ENCODE measurements at regions not wholly inside any gene's neighbourhood (a gene's known extent, or its start where the extent isn't known, plus 50 kb on each side); places are given as distances from the start of the nearest gene placed in this dataset.
"Not testable (repeated sequence)": the region's sequence is repeated elsewhere in the genome, so short reads cannot be mapped to it uniquely, and the experiment has no call there.

DNA sequence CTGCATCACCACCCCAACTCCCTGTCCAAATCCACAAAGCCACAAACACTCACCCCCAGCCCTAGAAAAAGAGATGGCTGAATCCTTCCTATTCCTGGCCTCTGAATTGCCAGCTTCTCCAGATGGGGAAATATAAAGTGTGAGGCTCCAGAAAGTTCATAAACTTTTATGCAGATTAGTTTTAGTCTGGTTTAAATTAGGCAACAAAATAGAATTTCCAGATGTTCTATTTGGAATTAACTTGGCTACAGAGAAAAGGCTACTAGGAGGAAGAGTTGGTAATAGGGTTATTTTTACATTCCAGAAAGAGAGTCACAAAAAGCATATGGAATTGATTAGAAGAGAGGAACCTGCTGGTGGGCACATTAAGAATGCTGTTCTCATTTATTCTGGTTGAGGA lies 56.0 kb downstream of the EN1 start:
- no peak overlapping the region for H3K4me3 ChIP-seq (ENCODE audit: low read depth, low read length)

DNA sequence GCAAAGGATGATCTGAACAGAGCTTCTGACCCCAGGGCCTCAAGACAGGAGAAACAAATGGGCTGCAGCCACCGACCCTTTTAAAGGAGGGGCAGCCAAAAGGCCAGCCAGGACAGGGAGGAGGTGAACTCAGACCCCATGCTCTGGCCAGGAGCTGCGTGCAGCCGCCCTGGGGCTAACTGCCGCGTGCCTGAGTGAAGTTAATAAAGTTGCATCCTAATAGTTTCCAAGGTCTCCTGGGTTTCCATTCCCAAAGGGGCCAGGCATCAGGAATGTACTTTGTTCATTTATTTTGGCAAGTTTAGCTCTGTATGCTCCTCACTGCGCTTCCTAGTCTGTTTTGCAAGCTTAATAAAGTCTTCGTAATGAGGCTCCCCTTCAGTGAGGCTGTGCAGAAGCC lies 60.7 kb downstream of the EN1 start:
- no peak overlapping the region for H3K4me3 ChIP-seq (ENCODE audit: low read depth, low read length)

DNA sequence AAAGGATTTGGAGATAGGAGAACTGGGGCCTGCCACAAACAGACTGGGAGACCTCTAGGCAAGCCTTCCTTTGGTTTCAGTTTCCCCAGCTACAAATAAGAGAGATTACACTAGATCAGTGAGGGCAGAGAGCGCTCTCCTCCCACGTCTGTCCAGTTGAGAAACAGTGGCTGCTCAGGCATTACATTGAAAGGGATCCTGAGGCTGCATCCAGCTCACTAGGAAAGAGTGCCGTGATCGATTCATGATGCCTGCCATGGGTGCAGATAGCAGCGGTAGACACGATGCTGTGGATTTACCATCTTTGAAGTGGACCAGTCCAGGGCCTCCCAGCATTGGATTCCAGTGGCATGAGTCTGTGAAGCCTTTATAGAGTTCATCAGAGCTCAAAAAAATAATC lies 62.6 kb downstream of the EN1 start:
- no peak overlapping the region for H3K4me3 ChIP-seq (ENCODE audit: low read depth, low read length)

DNA sequence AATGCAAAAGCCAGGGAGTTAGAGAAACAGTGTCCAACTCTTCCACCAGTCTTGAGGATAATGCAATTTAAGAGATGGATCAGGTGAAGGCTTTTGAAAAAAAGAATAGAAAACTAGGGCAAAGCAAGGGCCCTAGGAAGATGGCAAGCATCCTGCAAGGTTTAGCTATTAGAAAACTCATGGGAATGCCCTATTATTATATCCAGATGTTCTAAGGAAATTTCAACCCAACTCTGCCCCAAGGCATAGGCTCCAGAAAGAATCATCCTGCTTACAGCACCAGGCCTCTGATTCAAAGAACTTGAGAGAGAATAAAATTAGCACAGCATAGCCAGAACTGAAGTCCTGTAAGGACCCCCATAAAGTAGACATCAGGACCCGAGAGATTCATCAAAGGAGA lies 68.1 kb downstream of the EN1 start:
- no peak overlapping the region for H3K4me3 ChIP-seq (ENCODE audit: low read depth, low read length)

DNA sequence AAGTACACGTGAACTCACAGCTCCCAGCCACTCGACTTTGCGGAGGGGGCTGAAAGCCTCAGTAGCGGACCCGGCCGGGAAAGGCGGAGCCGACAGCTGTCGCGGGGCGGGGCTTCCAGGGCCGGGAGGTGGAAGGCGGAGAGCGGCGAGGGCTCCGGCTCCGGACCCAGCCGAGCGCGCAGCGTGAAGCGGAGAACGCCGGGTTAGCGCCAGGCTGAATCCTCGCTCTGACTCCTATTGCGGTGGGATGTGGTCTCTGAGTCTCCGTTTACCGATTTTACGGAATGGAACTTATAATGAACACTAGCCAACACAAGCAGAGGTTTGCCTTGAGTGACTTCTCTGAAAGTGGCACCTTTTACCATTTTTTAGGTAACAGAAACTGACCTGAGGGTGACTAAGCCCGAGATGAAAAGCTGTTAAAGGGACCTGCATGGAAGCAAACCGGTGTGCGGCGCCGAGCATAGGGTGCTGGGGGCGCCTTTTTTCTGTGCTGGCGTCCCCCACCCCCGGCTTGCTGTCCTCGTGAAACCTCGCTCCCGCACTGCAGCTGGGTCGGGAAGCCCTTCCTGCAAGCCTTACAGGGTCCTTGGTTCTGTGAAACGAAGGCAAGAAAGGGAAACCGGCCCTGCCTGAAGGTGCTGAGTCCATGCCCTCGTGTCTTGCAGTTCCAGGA lies 72.9 kb downstream of the EN1 start:
- H3K4me3 ChIP-seq (ENCODE audit: low read depth, low read length) = peak overlapping the region; percentile 35

DNA sequence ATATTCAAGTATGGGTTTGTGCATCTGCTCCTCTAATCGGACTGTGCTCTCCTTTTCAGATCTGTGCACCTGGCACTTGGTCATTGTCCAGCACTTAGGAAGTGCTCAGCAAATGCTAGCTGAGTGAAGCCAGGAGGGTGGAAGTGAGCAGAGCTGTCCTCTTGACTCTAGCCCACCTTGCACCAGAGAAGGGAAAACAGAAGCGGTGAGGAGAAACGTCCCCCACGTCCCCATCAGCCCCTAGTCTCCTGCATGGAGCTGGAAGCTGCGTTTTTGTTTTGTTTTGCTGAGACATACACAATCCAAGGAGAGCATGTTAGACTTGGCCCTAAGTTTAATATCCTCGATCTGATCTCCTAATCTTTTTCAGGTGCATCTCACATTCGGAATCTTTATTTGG lies 73.6 kb downstream of the EN1 start:
- no peak overlapping the region for H3K4me3 ChIP-seq (ENCODE audit: low read depth, low read length)

DNA sequence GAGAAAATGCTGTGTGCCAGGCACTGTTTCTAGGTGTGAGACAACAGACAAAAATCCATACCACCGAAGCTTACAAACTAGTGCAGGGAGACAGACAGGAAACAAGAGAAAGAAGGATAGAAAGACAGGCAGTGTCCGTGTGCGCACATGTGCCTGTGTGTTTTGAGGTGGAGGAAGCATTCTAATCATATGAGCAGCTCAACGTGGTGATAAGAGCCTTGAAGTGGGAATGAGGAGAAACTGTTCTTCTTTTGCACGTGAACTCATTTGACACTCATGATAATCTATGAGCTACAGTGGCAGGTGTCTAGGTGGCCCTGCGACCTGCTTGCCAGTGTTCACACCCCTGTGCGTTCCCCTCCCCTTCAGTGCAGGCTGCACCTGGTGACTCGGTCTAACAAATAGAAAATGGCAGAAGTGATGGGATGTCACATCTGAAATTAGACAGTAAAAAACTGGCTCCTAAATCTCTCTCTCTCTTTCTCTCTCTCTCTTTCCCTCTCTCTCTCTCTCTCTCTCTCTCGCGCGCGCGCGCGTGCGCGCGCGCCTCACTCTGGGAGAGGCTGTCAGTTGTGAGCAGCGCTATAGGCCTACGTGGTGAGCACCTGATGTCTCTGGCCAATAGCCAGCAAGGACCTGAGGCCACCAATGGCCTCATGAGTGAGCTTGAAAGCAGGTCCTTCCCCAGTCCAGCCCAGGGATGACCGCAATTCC lies 74.8 kb downstream of the EN1 start:
- H3K4me3 ChIP-seq (ENCODE audit: low read depth, low read length) = no peak overlapping the region

DNA sequence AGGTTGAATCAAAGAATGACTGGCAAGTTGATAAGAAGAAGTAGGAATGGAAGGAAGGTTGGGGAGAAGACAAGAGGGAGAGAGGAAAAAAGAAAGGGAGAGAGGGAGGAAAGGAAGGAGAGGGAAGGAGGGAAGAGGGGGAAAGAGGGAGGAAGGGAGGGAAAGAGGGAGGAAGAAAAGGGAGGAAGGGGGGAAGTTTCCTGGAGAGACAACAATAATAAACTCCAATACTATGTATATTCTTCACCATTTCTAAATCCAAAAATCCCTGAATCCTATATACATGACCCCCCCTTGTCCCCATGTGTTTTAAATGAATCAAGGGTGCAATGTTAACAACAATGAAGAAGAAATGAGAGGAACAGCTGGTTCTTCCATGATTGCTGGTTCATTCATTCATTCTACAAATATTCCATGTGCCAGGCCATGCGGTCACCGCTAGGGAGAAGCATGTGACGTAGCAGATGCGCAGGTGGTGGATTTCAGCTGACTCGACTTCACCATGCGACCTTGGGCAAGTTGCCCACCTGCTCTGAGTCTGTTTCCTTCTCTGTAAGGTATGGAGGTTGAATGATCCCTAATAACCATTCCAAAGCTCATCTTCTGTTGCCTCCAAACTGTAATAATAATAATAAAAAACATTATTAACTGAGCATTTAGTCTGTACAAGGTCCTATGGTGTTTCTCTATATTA lies 77.6 kb downstream of the EN1 start:
- no peak overlapping the region for H3K4me3 ChIP-seq (ENCODE audit: low read depth, low read length)

DNA sequence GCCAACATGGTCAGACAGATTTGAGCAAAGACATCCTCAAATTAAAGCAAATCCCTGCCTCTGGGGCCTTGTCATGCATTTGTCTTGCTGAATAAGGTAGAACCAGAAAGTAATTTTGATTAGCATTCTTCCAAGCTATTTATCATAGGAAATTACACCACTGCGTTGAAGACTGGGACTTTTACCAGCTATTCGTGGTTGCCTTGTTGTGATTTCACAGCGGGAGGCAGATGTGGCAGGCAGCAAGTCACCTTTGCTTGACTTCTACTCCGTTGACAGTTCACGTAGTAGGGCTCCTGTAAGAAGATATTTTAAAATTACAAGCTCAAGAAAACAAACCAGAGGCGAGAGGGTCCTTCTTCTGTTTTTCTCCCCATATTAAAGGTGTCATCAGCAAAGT lies 80.6 kb downstream of the EN1 start:
- no peak overlapping the region for H3K4me3 ChIP-seq (ENCODE audit: low read depth, low read length)

DNA sequence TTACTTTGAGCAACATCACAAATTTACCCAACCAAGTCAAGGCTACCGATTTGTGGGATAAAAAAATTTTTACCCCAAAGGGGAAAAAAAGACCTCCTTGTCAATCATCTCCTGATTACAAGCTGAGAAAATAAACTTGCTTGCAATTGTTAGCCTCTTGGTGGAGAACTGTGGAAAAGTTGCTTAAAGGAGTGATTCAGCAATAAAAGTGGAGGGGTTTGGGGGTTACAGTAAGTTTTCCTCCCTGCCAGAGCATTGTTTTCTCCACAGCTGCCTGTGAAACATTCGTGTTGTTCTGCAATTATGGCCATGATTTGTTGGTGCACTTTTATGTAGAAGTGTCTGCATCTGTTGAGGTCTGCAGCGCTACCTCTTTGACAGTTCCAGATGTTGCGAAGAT lies 82.6 kb downstream of the EN1 start:
- no peak overlapping the region for H3K4me3 ChIP-seq (ENCODE audit: low read depth, low read length)

DNA sequence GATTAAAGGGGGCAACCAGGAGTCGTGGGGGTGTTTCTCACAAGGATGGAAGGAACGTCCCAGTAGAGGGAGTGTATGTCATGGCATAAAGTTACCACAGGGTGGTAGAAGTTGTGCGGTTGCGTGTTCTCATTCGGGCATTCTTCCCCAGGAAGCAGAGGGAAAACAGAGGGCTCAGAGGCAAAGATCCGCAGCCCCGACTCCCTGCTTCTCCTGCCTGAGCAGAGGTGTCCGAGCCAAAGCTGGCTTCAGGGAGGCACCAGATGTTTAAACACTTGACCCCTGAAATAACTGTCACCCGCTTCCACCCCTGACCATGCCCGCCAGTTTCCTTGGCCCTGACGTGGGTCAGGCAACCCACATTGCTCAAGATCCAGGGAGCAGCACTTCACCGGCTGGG lies 83.7 kb downstream of the EN1 start:
- no peak overlapping the region for H3K4me3 ChIP-seq (ENCODE audit: low read depth, low read length)

DNA sequence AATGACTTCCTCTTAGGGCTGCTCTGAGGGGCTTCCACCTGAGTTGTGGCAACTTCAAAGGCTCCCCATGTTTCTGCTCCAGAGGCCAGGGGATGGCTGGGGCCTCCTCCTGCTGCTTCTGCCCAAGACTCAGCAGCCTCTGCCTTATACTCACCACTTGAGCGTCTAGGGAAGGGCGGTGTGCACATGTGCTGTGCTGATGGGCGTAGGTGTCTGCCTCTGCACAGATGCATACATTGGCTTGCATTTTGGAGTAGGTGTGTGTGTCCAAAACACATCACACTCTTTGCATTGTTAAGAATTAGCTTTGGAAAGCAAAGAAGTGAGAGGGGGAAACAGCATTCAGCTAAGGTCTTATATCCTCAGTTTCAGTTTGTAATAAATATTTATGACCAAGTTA lies 85.2 kb downstream of the EN1 start:
- no peak overlapping the region for H3K4me3 ChIP-seq (ENCODE audit: low read depth, low read length)

DNA sequence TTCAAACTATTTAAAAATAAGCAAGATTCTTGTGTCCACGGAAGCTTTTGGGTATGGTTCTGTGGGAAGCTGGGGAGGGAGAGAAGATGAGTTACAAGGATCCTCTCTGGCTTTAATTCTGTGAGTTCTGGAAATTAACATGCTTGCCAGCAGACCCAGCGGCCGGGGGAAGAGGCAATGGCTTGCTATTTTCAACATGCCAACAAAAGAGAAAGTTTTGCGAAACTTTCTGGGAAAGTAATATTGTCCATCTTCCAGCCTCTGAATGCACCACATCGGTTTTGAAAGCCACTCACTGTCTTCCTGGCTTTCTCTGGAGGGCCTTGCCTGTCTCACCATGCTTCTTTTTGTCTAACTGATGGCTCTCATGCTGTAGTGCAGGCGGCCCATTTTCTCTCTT lies 85.7 kb downstream of the EN1 start:
- no peak overlapping the region for H3K4me3 ChIP-seq (ENCODE audit: low read depth, low read length)

DNA sequence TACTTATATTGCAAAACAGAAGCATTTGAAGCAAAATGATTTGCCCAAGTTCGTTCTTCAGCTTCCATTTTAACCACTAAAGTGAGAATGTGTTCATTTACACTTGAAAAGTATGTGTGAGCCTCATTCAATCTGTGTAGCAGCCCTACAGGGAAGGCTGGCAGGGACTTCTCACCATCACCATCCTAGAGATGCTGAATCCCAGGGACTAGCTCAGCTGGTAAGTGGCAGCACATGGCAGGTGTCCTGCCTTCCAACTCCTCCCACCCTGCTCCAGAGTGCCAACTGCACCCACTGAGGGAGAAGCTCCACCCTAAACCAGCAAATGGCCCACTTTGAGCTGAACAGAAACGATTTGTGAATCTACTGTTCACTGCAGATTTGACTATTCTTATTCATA lies 91.5 kb downstream of the EN1 start:
- no peak overlapping the region for H3K4me3 ChIP-seq (ENCODE audit: low read depth, low read length)

DNA sequence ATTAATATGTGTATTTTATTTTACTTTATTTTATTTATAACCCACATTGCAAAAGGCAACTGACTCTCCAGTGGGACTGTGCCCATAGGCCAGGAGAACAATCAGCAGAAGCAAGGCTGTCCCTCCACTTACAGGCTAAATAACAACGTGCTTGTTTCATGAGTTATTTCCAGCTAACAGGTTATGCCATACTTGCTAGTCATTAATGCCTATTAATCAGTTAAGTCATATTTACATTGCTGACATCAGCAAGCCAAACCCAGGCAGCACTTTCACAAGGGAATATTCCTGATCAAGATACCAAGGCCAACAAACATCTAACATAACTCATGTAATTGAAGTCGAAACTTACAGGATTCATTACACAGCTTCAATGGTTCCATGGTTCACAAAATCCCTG lies 92.1 kb downstream of the EN1 start:
- no peak overlapping the region for H3K4me3 ChIP-seq (ENCODE audit: low read depth, low read length)

DNA sequence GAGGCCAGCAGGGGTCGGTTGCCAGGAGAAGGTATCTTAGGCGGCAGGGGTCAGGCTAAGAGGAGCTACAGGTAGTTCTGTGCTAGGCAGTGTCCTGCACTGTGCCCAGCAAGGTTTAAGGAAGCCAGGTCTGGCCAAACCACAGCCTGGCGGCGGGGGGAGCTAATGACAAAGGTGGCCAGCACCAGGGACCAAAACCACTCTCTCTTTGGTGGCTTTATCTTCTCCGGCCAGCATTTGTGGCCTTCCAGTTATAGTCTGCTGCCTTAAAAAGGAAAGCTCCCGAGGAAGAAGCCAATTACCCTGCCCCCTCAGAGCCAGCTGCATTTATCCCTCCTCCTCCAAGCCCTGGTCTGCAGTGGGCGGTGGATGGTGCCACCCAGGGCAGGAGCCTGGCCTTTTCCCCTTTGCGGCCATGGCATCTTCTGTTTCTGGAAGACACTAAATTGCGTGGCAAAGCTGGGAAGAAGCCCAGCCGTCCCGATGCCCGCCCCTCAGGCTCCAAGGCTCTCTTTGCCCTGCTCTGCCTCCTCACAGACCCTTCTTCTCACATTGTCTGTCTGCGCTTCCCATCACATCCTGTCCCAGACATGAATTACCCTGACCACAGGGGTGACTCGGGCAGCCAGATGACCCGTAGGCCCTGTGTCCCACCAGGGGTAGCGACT lies 94.6 kb downstream of the EN1 start:
- no peak overlapping the region for H3K4me3 ChIP-seq (ENCODE audit: low read depth, low read length)

DNA sequence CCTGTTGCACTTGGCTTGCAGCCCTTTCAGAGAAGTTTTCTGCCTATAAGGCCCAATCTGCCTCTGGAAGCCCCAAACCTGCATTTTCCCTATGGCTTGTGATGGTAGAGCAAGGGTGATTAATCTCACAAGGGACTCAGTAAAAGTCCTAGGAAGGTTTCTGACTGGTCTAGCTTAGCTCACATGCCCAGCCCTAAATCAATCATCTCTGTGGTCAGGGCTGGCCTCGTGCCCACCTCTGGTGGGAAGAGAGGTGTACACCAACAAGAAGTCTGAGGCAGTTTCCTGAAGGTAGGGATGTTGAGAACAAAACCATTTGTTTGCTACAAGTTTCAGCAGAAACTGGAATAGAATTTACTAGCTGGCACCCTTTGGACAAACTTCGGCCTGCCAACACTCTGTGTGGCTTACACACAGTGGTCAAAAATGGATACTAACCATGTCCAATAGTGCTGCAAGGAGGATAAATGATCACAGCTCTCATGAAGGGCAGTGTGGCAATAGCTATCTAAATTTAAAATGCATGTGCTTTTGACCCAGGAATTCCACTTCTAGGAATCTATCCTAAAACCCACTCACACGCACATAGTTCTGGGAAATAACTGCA lies 96.4 kb downstream of the EN1 start:
- H3K4me3 ChIP-seq (ENCODE audit: low read depth, low read length) = no peak overlapping the region

DNA sequence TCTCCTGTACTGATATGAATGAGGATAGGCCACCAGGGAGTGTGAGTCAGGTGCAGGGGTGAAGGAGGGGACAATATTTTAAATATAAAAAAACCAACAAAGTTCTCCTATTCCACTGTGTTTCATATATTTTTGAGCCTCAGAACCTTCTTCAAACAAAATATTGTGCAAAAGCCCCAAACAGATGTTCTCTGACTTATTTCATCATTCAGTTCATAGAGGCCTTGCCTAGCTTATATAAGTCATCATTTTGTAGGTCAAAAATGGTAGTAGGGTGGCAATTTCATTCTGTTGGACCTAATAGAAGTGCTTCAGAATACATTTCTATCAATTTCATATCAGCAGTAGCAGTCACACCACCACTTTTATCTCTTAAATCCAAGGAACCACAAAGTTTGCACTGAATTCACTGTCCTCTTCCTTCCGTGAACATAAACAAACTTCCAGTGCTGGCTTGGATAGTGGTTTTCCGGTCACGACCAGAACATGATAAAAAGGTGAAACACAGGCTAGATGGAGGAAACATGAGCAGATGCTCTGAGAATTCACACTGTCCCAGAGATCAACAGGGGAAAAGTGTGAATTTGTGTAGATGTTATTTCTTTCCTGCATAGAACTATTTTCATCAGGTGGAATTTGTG lies 99.1 kb downstream of the EN1 start:
- no peak overlapping the region for H3K4me3 ChIP-seq (ENCODE audit: low read depth, low read length)

DNA sequence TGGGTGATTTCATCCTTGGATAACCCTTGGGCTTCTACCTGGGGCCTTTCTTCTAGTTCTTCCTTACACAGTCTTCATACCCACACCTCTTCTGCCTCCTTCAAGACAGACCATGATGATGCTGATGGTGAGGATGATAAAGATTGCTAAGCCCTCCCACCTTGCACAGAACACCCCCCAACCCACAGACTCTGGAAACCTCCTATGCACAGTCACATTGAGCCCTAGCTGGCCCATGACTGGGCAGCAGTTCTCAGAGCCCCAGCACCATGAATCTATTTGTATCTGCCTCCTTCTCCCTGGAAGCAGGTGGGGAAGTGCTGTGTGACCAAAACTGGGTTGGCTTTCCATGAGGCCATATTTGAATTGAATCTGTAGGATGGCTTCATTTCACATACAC lies 99.8 kb downstream of the EN1 start:
- no peak overlapping the region for H3K4me3 ChIP-seq (ENCODE audit: low read depth, low read length)

DNA sequence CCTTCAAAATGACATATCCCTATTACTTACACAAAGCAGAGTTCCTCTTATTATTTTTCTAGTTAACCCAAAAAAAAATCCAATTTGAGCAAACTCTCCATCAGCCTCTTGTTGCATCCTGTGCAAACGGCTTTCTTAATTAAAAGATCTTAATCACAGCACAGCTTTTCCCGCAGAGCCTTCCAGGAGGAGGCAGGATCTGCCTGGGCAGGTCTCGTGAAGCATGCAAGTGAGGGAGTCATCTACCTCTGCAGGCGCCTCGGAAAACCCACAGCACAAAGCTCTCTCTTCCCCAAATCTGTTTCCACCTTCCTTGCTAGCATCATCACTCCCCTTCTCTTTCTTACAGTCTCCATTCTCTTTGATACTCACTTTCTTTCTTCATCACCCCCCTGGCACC lies 100.4 kb downstream of the EN1 start:
- H3K4me3 ChIP-seq (ENCODE audit: low read depth, low read length) = no peak overlapping the region

DNA sequence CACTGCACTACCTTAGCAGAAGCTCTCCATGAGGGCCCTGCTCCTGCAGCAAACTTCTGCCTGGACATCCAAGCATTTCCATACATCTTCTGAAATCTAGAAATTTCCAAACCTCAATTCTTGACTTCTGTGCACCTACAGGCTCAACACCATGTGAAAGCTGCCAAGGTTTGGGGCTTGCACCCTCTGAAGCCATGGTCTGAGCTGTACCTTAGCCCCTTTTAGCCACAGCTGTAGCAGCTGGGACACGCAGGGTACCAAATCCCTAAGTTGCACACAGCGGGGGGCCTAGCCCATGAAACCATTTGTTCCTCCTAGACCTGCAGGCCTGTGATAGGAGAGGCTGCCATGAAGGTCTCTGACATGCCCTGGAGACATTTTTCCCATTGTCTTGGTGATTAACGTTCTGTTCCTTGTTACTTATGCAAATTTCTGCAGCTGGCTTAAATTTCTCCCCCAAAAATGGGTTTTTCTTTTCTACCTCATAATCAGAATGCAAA lies 102.7 kb downstream of the EN1 start:
- H3K4me3 ChIP-seq (ENCODE audit: low read depth, low read length) = not testable (repeated sequence)

Measured in iPS-11a (cell line).